ENCODE measurements at regions not wholly inside any gene's neighbourhood (a gene's known extent, or its start where the extent isn't known, plus 50 kb on each side); places are given as distances from the start of the nearest gene placed in this dataset.

GRCh38 chr22:48742556-48743343, 1084.9 kb downstream of the BRD1 start:
- DNase-seq = no peak

GRCh38 chr22:48742191-48742555, 1085.5 kb downstream of the BRD1 start:
- DNase-seq = no peak

- no peak for DNase-seq
Observed at GRCh38 chr22:48741540-48741939, 1086.1 kb downstream of the BRD1 start.

- DNase-seq = no peak
Observed at GRCh38 chr22:48740731-48741405, 1086.8 kb downstream of the BRD1 start.

GRCh38 chr22:48740086-48740730, 1087.5 kb downstream of the BRD1 start:
- DNase-seq = no peak

GRCh38 chr22:48739348-48740085, 1088.2 kb downstream of the BRD1 start:
- DNase-seq = no peak

- no peak for DNase-seq
Observed at GRCh38 chr22:48738204-48738980, 1089.3 kb downstream of the BRD1 start.

- DNase-seq = no peak
Observed at GRCh38 chr22:48737461-48738203, 1090.0 kb downstream of the BRD1 start.

GRCh38 chr22:48736593-48737460, 1090.8 kb downstream of the BRD1 start:
- no peak for DNase-seq

- DNase-seq = no peak
Observed at GRCh38 chr22:48734961-48735360, 1092.7 kb downstream of the BRD1 start.

GRCh38 chr22:48734359-48734758, 1093.3 kb downstream of the BRD1 start:
- DNase-seq = no peak

- DNase-seq = no peak
Observed at GRCh38 chr22:48729499-48730171, 1098.0 kb downstream of the BRD1 start.

- DNase-seq = no peak
Observed at GRCh38 chr22:48727454-48728058, 1100.1 kb downstream of the BRD1 start.

- DNase-seq = no peak
Observed at GRCh38 chr22:48724899-48725298, 1102.8 kb downstream of the BRD1 start.

GRCh38 chr22:48722661-48723060, 1105.0 kb downstream of the BRD1 start:
- DNase-seq = no peak

GRCh38 chr22:48721395-48721669, 1106.3 kb downstream of the BRD1 start:
- DNase-seq = no peak

- DNase-seq = no peak
Observed at GRCh38 chr22:48720662-48721394, 1106.8 kb downstream of the BRD1 start.

- no peak for DNase-seq
Observed at GRCh38 chr22:48719978-48720661, 1107.6 kb downstream of the BRD1 start.

Data from NCI-H2171 (cell line).